HG03571 (cell line): ENCODE measurements at regions not wholly inside any gene's neighbourhood (a gene's known extent, or its start where the extent isn't known, plus 50 kb on each side); places are given as distances from the start of the nearest gene placed in this dataset.
"Not testable (repeated sequence)": the region's sequence is repeated elsewhere in the genome, so short reads cannot be mapped to it uniquely, and the experiment has no call there.

Experiments
- ATAC-seq: cut with Tn5 transposase; IDR thresholded peaks from one replicate; pipeline ENCODE4 v1.9.1; 2021; ENCODE audit not compliant: unreplicated experiment

DNA sequence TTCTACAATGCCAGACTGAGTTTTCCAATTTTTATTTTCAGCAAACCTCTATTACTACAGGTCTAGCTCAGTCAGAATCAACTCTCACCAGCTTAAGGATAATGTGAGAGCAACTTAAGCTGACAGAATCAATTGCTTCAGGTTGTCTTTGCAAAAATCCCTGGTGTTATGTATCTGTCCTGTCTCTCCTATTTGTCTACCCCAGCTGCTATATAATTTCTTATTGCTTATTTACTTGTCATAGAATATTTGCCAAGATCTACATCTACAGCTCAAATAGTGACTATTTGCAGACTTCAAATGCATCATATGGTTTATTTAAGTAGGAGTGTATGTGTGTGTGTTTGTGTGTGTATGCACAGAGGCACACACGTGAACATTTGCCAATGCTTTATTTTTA, 54.1 kb downstream of the FOXG1 start:
- ATAC-seq, result no peak

DNA sequence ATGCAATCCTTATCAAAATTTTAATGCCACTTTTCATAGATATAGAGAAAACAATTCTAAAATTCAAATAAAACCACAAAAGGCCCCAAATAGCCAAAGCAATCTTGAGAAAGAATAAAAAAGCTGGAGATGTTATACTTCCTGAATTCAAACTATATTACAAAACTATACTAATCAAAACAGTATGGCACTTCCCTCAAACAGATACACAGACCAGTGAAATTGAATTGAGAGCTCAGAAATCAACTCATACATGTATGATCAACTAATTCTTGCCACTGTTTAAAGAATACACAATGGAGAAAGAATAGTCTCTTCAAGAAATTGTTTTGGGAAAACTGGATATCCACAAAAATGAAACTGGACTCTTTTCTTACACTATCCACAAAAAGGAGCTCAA, 55.4 kb downstream of the FOXG1 start:
- no peak for ATAC-seq

DNA sequence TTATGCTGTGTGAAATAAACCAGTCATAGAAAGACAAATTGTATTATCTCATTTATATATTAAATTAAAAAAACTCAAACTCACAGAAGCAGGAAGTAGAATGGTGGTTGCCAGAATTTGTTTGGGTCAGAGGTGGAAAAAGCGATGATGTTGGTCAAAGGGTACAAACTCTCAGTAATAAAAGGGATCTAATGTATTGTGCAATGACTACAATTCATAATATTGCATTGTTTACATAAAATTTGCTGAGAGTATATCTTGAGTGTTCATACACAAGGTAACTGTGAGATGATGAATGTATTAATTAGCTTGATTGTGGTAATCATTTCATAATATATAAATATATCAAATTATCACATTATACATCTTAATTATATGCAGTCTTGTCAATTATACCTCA, 56.7 kb downstream of the FOXG1 start:
- no peak for ATAC-seq

DNA sequence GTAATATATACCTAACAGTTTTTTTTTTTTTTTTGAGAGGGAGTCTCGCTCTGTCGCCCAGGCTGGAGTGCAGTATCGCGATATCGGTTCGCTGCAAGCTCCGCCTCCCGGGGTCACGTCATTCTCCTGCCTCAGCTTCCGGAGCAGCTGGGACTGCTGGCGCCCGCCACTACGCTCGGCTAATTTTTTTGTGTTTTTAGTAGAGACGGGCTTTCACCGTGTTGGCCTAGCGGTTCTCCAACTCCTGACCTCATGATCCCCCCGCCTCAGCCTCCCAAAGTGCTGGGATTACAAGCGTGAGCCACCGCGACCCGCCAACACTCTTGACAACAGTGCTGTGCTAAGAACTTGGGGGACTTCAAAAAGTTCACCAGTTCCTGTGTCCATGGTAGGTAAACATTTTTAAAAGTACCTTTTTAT, 63.5 kb downstream of the FOXG1 start:
- ATAC-seq, result no peak

DNA sequence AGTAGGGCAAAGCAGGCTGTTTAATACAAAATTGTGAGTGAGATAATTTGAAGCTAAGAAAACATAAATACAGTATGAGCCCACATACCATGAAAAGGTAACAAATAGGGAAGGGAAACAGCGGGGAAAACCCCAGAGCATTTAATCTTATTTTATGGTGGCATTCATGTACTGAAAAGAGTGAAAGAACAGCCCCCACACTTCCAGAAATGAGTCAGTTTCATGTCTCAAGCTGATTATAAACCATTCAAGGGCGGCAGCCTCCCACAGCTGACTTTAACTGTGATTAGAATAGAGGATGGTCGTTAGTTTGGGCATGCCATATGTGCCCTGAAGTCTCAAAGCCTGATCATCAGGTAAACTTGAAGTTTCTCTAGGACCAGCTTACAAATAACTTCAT, 64.5 kb downstream of the FOXG1 start:
- peak; percentile 98 for ATAC-seq

DNA sequence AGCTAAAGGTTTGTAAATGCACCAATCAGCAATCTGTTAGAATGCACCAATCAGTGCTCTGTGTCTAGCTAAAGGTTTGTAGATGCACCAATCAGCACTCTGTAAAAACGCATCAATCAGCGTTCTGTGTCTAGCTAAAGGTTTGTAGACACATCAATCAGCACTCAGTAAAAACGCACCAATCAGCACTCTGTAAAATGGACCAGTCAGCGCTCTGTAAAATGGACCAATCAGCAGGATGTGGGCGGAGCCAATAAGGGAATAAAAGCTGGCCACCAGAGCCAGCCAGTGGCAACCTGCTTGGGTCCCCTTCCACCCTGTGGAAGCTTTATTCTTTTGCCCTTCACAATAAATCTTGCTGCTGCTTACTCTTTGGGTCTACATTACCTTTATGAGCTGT, 76.0 kb downstream of the FOXG1 start:
- not testable (repeated sequence) for ATAC-seq

DNA sequence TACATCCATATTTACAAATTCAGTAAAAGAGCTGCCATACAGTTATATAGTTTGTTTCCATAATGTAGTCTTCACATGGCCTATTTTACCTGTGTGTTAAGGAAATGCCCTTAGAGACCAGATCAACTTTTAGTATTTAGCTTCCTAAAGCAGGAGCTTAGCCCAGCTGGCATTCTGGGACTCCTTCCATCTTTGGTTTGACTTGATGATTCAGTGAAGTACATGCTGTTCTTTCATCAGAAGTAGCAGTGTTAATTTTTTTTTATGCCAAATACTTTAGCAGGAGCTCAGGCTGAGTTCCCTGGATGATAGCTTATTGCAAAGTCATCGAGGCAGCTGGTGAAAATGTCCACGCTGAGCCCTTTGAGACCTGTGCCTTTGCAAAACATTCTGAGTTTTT, 101.0 kb downstream of the FOXG1 start:
- no peak for ATAC-seq

DNA sequence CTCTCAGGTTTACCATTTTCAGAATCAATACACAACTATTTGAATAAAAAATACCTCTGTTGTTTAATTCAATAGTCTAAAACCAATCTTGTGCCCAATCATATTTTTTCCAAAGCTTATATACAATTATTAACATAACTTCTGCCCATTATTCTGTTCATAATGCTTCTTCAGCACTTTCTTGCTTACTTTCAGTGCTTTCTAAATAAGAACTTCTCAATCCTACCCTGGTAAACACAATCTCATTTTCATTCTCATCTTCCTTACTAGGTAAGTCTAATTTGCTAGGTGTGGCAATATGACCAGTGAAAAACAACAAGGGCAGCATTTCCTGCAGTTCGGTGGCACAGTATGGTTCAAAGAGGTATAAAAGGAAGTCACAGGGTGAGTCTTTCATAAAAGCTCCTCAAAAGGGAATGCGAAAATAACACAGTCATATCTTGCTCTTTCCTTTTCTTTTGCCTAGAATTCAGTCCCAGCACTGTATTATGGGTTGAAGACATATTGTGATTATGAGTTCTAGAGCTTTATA, 103.5 kb downstream of the FOXG1 start:
- ATAC-seq, result no peak

DNA sequence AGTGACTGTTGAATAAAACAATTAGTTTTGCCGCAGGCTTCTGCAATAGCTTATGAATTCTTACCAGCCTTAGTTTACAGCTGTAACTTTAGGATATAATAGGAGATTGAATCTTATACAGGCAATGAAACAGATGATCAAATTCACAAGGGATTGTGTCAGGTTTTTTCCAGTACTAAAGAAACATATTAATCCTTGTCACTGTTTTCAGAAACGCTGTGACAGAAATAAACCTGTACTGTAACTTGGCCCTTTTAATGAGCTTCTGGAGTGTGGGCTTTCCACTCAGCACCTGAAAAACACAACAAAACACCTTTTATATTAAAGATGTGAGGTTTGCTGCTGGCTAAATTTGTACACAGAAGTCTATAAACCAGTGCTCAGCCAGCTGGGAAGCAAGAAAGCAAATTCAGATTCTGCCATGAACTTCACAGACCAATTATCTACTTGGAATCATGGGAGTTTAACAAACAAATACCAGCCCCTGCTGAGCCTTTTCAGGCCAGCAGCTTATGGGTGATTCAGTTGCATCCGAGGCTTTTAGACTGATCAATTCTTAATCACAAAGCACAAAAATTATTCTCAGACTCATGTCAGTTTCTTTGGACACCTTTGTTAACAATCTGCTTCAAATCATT, 109.5 kb downstream of the FOXG1 start:
- ATAC-seq, result no peak

DNA sequence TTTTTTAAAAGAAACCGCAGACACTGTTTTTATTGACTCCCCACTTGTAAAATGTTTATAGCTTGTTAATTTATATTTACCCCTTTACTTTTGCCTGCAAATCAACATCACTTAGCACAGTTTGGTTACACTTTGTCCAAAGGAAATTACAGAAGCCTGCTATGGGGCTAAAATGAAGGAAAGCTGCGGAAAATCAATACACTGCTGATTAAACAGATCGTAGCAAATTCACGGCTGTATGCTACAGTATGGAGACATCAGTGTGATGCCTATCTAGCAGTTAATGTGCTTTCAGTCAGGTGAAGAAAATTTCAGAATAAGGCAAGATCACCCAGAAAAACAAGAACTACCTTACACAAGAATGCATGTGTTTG, 110.0 kb downstream of the FOXG1 start:
- no peak for ATAC-seq

DNA sequence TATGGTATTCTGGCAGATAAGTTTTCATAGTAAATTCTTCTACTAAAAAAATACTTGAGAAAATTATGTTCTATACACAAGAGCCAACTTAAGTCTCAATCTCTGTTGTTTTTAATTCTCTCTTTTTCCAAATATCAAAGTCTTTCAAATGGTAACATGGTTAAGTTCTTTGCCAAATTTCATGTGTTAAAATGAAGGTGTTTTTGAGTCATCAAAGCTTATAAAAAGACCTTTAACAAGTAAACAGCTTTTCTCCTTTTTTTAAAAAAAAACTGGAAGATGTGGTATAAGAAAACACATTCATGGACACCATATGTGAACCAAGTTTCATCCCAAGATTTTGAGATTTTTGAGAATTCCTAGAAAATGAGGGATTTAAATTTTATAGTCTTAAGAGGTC, 111.3 kb downstream of the FOXG1 start:
- ATAC-seq, result no peak

DNA sequence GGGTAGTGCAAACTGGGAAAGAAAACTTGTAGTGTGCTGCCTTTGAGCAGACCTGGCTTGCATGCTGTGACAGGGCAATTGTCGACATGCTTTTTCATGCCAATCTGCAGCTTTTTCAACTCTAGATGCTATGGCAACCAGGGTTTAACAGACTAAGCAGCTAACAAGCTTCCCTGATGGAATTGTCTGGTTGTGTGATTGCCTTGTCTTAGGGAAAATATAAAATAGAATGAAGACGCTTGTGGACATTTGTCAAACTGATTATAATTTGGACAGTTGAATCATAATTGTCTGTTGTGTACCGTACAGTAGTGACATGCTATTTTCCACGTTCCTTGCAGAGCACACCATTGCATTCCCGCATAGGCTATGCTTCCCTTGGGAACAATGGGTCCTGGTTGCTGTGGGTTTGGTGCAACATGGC, 113.0 kb downstream of the FOXG1 start:
- ATAC-seq, result no peak

DNA sequence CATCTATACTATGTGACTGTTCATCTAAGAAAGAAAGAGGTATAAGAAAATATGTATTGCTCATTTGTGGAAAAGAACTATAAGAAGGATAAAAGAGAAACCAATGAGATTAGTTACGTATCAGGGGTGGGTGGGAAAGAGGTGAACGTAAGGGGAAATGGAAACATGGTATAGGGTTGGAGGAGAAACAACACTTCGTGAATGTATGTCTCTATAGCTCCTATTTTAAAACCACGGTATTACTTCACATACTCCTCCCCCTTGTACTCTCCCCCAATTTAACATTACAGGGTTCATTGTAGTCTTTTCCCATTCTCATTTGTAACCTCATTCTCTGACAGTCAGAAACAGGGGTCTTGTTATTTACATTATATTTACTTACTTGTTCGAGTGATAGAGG, 120.4 kb downstream of the FOXG1 start:
- no peak for ATAC-seq

DNA sequence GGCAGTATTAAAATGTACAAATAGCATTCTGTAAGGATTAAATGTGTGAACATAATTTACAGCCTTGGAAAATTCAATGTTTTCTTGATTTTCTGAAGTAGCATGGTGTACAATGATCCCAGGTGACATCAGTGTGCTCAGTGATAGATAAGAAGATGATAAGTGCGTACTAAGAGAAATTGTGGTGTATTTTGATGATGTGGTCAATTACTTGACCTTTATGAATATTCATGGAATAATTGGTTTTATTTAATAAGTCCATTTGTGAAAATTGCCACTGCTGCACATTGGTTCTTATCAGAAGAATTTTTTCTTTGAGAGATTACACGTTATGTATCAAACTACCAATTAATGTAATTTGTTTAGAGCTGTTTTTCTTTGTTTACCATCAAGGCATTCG, 128.8 kb downstream of the FOXG1 start:
- no peak for ATAC-seq

DNA sequence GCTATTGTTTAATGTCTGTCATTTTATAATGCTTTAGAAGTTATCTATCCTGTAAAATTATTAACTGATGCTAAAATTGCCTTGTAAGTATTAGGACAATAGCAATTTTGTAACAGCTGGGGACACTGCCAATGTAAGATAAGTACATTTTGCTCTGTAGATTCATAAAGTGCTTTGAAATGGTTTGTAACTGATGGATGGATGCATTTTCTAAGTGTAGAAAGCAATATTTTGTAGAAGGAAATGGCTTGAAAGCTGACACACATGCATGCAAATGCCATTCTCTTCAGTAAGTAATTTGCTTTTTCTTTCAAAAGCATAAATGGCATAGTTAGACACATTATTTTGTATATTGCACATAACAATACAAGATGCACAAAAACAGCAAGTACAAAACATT, 129.8 kb downstream of the FOXG1 start:
- ATAC-seq, result no peak

DNA sequence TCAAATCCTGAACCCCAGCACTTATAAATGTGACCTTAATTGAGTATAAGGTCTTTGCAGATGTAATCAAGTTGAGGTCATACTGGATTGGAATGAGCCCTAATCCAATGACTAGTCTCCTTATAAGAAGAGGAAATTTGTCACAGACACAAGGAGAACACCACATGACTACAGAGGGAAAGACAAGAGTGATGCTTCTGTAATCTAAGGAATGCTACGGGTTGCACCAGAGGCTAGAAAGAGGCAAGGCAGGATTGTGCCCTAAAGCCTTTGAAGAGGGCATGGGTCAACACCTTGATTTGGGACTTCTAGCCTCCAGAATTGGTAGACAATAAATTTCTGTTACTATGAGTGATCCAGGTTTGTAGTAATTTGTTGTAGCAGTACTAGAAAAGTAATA, 135.0 kb downstream of the FOXG1 start:
- no peak for ATAC-seq

DNA sequence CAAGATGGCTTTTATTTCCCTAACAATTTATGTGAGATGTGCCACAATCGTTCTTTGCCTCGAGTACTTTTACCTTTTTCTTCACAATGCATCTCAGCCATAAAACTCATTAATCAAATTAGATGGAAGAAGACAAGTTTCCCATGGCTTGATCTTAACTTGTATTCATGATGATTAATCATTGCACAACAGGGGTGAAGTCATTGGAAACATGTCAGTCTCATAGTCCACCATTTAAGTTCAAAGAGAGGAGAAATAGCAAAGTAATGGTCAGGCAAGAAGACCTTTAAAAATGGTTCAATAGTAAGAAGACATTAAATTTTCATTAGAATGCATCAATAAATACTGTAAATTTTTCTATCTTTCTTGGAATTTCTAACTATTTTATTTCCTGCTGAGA, 136.3 kb downstream of the FOXG1 start:
- no peak for ATAC-seq

DNA sequence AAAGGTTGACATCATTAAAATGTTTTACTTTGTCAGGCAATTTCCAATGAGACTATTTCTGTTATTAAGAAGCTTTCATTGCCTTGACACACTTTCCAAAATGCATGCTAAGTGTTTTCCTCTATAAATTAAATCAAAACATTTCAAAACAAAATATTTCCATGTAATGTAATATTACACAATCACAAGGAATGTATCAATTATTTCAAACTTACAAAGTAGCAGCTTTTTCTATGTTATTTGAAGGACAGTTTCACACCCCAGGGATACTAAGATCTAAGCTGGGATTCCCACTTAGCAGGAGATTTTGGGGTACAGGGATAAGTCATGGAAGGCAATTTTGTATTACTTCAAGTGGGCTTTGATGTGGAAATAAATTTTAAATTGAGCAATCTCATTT, 144.9 kb downstream of the FOXG1 start:
- ATAC-seq, result no peak

DNA sequence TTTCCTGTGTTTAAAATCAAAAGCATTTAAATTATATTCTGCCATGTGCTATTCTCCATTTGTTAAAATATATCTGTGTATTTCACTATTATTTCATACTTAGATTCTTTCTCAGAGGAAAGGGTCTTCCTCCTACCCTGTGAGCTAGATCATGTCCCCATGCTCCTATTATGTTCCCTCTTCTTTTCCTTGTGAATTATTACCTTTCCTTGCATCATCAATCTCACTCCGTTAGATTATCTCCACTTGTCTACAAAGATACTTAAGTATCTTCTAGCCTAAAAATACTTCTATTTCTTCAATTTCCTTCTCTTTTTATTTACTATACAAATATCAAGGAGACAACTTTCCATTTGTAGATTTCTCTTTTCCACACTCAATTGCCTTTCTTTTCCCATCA, 146.5 kb downstream of the FOXG1 start:
- no peak for ATAC-seq

DNA sequence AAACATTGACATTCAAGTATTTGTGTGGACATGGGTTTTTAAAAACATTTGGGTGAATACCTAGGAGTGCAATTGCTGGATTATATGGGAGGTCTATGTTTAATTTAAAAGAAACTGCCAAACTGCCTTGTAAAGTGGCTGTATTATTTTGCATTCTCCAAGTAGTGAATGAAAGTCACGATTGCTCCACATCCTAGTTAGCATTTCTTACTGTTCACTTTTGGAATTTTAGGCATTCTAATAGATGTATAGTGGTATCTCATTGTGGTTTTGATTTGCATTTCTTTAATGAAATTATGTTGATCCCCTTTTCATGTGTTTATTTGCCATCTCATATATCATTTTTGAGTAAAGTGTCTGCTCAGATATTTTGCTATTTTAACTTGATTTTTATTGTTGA, 159.5 kb downstream of the FOXG1 start:
- no peak for ATAC-seq

DNA sequence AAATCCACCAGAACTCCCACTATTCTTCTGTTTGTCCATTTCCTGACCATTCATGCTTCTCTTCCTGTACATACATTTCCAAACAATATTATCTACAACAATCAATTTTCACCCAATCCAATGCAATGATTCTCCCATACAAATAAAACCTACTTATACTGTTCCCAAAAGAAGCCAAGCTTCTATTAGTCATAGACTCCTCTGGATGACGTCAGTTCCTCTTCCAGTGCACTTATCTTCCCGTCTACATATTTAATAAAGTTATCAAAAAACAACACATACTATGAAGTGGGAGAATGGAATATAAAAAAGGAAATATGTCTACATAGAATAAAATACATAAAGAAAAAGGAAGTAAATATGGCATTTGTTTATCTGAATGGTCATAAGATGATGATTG, 165.4 kb downstream of the FOXG1 start:
- ATAC-seq, result no peak

DNA sequence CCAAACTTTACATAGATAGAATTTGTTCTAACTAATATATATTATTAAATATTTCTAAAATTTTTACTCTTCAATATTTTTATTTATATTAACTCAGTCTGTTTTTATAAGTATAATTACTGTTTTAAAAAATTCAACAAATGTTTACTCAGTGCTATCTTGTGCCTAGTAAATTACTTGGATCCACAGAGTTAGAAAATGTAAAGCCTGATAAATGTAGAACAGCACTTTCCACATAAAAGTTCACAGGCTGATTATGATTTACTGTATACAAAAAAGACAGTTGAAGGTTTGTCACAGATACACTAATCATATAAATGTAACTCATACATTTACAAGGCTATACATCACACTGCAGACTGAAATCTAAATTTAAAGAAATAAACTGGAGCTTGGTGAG, 170.0 kb downstream of the FOXG1 start:
- ATAC-seq, result no peak

DNA sequence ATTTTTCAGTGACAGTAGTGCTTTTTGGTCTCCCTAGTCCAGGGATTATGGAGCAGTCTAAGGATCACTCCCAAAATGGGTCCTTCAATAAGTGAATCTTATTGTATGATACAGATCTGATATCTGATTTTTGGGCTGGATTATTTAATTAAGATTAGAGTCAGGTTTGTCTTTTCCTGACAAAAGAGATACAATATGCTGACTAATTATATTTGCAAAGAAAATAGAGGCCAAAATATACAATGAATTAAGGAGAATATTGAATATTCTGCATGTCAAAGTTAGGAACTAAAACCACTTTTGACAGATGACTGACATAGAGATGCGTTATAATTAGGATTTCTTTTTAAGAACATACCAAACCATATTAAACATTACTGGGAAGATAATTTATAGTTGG, 175.2 kb downstream of the FOXG1 start:
- no peak for ATAC-seq
